Activated naive CD8-positive, alpha-beta T cell treated with anti-CD3 and anti-CD28 coated beads, Interleukin-2, amount 50 U/mL, for 24 hours (primary cell): ENCODE measurements at regions not wholly inside any gene's neighbourhood (a gene's known extent, or its start where the extent isn't known, plus 50 kb on each side); places are given as distances from the start of the nearest gene placed in this dataset.

Experiments
- ATAC-seq: fragments of 150-1000 bp; cut with Tn5 transposase; one replicate; pipeline ENCODE4 v1.10.0; 2021
- DNase-seq: peaks from one replicate; pipeline ENCODE4 v3.0.0; 2021
- H3K27ac Mint-ChIP-seq: one replicate; pipeline ENCODE4 v1.8.0; 2021; ENCODE audit warnings: mild to moderate bottlenecking, mixed read lengths
- H3K27me3 Mint-ChIP-seq: one replicate; pipeline ENCODE4 v1.8.0; 2021; ENCODE audit warnings: mixed read lengths
- H3K36me3 Mint-ChIP-seq: one replicate; pipeline ENCODE4 v1.8.0; 2021; ENCODE audit warnings: low read depth, mixed read lengths
- H3K4me1 Mint-ChIP-seq: one replicate; pipeline ENCODE4 v1.8.0; 2021; ENCODE audit warnings: mixed read lengths
- H3K4me3 Mint-ChIP-seq: one replicate; pipeline ENCODE4 v1.8.0; 2021; ENCODE audit warnings: mild to moderate bottlenecking, moderate library complexity, mixed read lengths
- H3K9me3 Mint-ChIP-seq: one replicate; pipeline ENCODE4 v1.8.0; 2021; ENCODE audit warnings: mixed read lengths

- H3K4me3 Mint-ChIP-seq = no peak overlapping the region
- H3K4me1 Mint-ChIP-seq = no peaks in the 10 kb centered on the region
- no peaks in the 10 kb centered on the region for H3K27me3 Mint-ChIP-seq
- no peak overlapping the region for H3K27ac Mint-ChIP-seq
- no peaks in the 10 kb centered on the region for H3K36me3 Mint-ChIP-seq
- DNase-seq (no peak), ATAC-seq (no peak)
- no peaks in the 10 kb centered on the region for H3K9me3 Mint-ChIP-seq
These were observed 184.2 kb downstream of the RFC3 start for GRCh38 chr13:34002141-34002540.

DNA sequence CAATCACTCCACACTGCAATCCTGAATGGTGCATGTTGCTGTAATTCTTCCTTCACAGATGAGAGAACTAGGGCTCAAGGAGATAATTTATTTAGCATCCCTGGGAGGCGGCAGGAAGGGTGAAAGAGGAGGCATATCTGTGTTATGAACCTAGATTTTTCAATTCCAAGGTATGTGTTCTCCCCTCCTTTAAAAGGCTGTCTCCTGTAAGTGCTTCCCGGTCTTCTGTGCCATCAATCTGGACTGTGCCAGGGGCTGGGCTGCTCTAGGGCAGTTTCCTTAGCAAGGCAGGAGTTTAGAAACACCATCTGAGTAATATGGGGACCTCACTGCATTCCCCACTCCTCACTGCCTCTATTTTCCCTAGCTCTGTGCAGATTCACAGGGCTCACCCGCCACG is 185.0 kb downstream of the RFC3 start:
- ATAC-seq = no peak
- no peaks in the 10 kb centered on the region for H3K27me3 Mint-ChIP-seq
- no peak overlapping the region for H3K27ac Mint-ChIP-seq
- no peak overlapping the region for H3K4me3 Mint-ChIP-seq
- no peaks in the 10 kb centered on the region for H3K9me3 Mint-ChIP-seq
- H3K36me3 Mint-ChIP-seq = no peaks in the 10 kb centered on the region
- H3K4me1 Mint-ChIP-seq = no peaks in the 10 kb centered on the region
- no peak for DNase-seq

GRCh38 chr13:34003656-34004055 is 185.7 kb downstream of the RFC3 start:
- Mint-ChIP-seq H3K9me3 (no peaks in the 10 kb centered on the region), H3K36me3 (no peaks in the 10 kb centered on the region), H3K4me1 (no peaks in the 10 kb centered on the region), H3K27me3 (no peaks in the 10 kb centered on the region), H3K27ac (no peak overlapping the region), H3K4me3 (no peak overlapping the region)
- no peak for DNase-seq
- ATAC-seq = no peak

GRCh38 chr13:34004676-34005075 is 186.7 kb downstream of the RFC3 start:
- Mint-ChIP-seq H3K9me3 (no peaks in the 10 kb centered on the region), H3K4me3 (no peak overlapping the region), H3K27me3 (no peaks in the 10 kb centered on the region), H3K4me1 (no peaks in the 10 kb centered on the region), H3K27ac (no peak overlapping the region), H3K36me3 (no peaks in the 10 kb centered on the region)
- ATAC-seq (no peak), DNase-seq (no peak)

GRCh38 chr13:34006011-34006410 is 188.1 kb downstream of the RFC3 start:
- Mint-ChIP-seq H3K9me3 (no peaks in the 10 kb centered on the region), H3K4me1 (no peaks in the 10 kb centered on the region)
- ATAC-seq = no peak

GRCh38 chr13:34011552-34012085 is 193.7 kb downstream of the RFC3 start:
- ATAC-seq = no peak

More at GRCh38 chr13:34006011-34006410, 188.1 kb downstream of the RFC3 start:
- no peaks in the 10 kb centered on the region for H3K36me3 Mint-ChIP-seq
- no peak overlapping the region for H3K27ac Mint-ChIP-seq
- no peaks in the 10 kb centered on the region for H3K27me3 Mint-ChIP-seq
- no peak overlapping the region for H3K4me3 Mint-ChIP-seq
- no peak for DNase-seq

GRCh38 chr13:34012382-34012781 is 194.4 kb downstream of the RFC3 start:
- no peaks in the 10 kb centered on the region for H3K9me3 Mint-ChIP-seq
- H3K27ac Mint-ChIP-seq = no peak overlapping the region
- no peak for ATAC-seq
- H3K36me3 Mint-ChIP-seq = no peaks in the 10 kb centered on the region
- DNase-seq = no peak
- H3K4me3 Mint-ChIP-seq = no peak overlapping the region
- no peaks in the 10 kb centered on the region for H3K27me3 Mint-ChIP-seq
- H3K4me1 Mint-ChIP-seq = no peaks in the 10 kb centered on the region

More at GRCh38 chr13:34011552-34012085, 193.7 kb downstream of the RFC3 start:
- no peaks in the 10 kb centered on the region for H3K9me3 Mint-ChIP-seq
- no peaks in the 10 kb centered on the region for H3K27me3 Mint-ChIP-seq
- no peaks in the 10 kb centered on the region for H3K4me1 Mint-ChIP-seq
- no peak overlapping the region for H3K27ac Mint-ChIP-seq
- no peaks in the 10 kb centered on the region for H3K36me3 Mint-ChIP-seq
- H3K4me3 Mint-ChIP-seq = no peak overlapping the region
- no peak for DNase-seq

DNA sequence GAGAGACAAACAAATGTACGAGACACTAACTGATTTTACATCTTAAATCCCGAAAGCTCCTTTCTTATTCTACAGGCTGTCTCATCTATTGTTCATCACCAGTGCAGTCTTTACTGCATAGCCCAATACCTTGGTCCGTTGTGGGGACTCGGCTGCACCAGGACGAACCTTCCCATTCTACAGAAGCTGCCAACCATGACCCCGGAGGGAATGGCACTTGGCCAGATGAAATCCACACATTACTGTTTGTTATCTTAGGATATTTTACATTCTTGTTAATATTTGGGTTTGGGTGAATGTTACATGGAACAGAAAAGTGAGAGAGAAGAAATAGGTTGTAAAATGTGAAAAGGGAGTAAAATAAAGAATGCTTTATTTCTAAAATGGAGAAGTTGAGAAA is 195.1 kb downstream of the RFC3 start:
- H3K36me3 Mint-ChIP-seq = no peaks in the 10 kb centered on the region
- H3K4me1 Mint-ChIP-seq = no peaks in the 10 kb centered on the region
- H3K4me3 Mint-ChIP-seq = no peak overlapping the region
- H3K9me3 Mint-ChIP-seq = no peaks in the 10 kb centered on the region
- no peak for DNase-seq
- ATAC-seq = no peak
- no peaks in the 10 kb centered on the region for H3K27me3 Mint-ChIP-seq
- H3K27ac Mint-ChIP-seq = no peak overlapping the region

- H3K27me3 Mint-ChIP-seq = no peaks in the 10 kb centered on the region
- no peaks in the 10 kb centered on the region for H3K4me1 Mint-ChIP-seq
- ATAC-seq = no peak
- H3K4me3 Mint-ChIP-seq = no peak overlapping the region
- no peak overlapping the region for H3K27ac Mint-ChIP-seq
- H3K36me3 Mint-ChIP-seq = no peaks in the 10 kb centered on the region
- DNase-seq = no peak
- peaks cover 21% of the 10 kb centered on the region for H3K9me3 Mint-ChIP-seq
These were observed 199.3 kb downstream of the RFC3 start for GRCh38 chr13:34017231-34017630.

GRCh38 chr13:34019870-34020269 is 201.9 kb downstream of the RFC3 start:
- Mint-ChIP-seq H3K4me3 (no peak overlapping the region), H3K27me3 (no peaks in the 10 kb centered on the region), H3K27ac (no peak overlapping the region), H3K4me1 (no peaks in the 10 kb centered on the region), H3K9me3 (peaks cover 25% of the 10 kb centered on the region), H3K36me3 (no peaks in the 10 kb centered on the region)
- DNase-seq = no peak
- no peak for ATAC-seq

DNA sequence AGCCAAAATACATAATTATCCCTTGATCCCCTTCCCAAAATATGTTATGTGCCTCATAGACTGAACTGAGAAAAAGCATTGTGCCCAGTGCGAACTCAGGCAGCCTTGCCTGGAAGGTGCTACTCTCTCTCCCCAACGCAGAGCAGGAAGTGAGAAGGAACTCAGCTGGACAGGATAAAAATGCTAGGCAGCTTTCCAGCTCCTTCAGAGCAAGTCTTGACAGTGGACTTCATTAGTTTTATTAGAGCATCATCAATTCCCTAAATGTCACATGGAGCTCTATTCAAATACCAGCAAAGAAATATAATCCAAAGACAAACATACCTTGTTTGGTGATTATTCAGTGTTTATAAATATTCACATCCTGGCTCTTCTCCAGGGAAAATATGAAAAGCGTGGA is 202.4 kb downstream of the RFC3 start:
- ATAC-seq (no peak), DNase-seq (no peak)
- Mint-ChIP-seq H3K9me3 (peaks cover 25% of the 10 kb centered on the region), H3K27ac (no peak overlapping the region), H3K36me3 (no peaks in the 10 kb centered on the region), H3K4me3 (no peak overlapping the region), H3K27me3 (no peaks in the 10 kb centered on the region), H3K4me1 (no peaks in the 10 kb centered on the region)

DNA sequence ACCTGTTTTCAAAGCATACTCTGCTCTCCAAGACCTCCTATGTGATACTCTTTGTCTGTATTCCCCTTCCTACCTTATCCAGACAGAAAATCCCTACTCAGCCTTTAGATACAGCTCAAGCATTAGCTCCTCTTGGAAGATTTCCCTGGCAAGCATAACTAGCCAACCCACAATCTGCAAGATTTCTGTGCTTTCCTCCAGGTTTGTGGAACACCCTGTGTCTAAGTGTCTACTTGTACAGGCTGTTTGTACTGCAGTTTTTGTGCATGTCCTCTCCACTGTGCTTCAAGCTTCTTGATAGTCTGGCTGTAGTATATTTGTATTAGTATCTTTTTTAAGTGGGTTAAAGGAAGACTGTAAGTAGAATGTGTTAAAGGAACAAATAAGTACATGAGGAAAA is 203.7 kb downstream of the RFC3 start:
- ATAC-seq (no peak), DNase-seq (no peak)
- Mint-ChIP-seq H3K4me3 (no peak overlapping the region), H3K27me3 (no peaks in the 10 kb centered on the region), H3K36me3 (no peaks in the 10 kb centered on the region), H3K4me1 (no peaks in the 10 kb centered on the region), H3K9me3 (peaks cover 31% of the 10 kb centered on the region), H3K27ac (no peak overlapping the region)

- DNase-seq = no peak
- Mint-ChIP-seq H3K4me1 (no peaks in the 10 kb centered on the region), H3K36me3 (no peaks in the 10 kb centered on the region), H3K27ac (no peak overlapping the region), H3K27me3 (no peaks in the 10 kb centered on the region), H3K9me3 (peaks cover 21% of the 10 kb centered on the region), H3K4me3 (no peak overlapping the region)
- ATAC-seq = no peak
These were observed 207.8 kb downstream of the RFC3 start for GRCh38 chr13:34025746-34026145.

GRCh38 chr13:34026308-34026707 is 208.4 kb downstream of the RFC3 start:
- H3K27ac Mint-ChIP-seq = no peak overlapping the region
- H3K4me3 Mint-ChIP-seq = no peak overlapping the region
- no peaks in the 10 kb centered on the region for H3K36me3 Mint-ChIP-seq
- H3K9me3 Mint-ChIP-seq = peaks cover 19% of the 10 kb centered on the region
- no peaks in the 10 kb centered on the region for H3K27me3 Mint-ChIP-seq
- no peaks in the 10 kb centered on the region for H3K4me1 Mint-ChIP-seq
- ATAC-seq = no peak
- no peak for DNase-seq

DNA sequence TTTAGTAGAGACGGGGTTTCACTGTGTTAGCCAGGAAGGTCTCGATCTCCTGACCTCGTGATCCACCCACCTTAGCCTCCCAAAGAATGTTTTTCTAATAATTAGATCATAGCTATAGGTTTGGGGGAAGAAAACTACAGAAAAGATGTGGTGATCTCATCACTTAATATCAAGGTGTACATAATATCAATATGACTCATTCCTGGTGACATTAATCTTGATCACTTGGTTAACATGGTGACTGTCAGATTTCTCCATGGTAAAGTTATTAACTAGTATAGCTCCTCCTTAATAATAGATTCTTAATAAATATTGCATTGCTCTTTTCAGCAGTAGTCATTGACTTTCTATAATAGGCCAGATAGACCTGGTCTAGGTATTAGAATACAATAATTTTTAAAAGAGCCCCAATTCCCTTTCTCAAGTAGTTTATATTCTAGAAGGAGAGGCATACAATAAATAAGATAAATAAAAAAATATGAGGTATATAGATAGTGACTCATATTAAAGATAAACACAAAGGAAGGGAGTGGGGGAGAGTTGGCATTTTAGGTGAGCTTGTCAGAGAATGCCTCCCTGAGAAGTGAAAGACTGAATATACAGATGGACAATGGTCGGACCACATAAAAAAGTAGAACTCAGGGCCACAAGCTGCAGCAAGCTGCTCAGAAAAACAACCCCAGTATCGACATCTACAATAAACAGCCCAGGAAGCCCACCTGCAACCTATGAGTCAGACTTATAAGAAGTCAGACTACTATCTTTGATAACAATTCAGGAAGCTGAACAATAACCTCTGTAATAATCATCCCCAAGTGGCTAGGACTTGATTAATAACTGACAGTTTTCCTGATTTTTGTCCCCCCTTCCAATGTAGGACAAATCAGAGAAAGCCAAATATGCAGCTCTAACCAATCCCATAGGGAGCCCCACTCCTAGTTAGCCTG is 210.8 kb downstream of the RFC3 start:
- Mint-ChIP-seq H3K27me3 (no peaks in the 10 kb centered on the region), H3K4me3 (no peak overlapping the region), H3K36me3 (no peaks in the 10 kb centered on the region), H3K4me1 (no peaks in the 10 kb centered on the region), H3K27ac (no peak overlapping the region), H3K9me3 (peaks cover 6% of the 10 kb centered on the region)
- ATAC-seq (no peak), DNase-seq (no peak)
